Glomerular endothelial cell (primary cell): ENCODE measurements at regions not wholly inside any gene's neighbourhood (a gene's known extent, or its start where the extent isn't known, plus 50 kb on each side); places are given as distances from the start of the nearest gene placed in this dataset.
A peak's percentile ranks its signal among the peaks of the same experiment; 100 is the strongest.
"Not testable (repeated sequence)": the region's sequence is repeated elsewhere in the genome, so short reads cannot be mapped to it uniquely, and the experiment has no call there.

ENCODE experiments used
- DNase-seq: peaks from one replicate; pipeline ENCODE4 v3.0.0-alpha.2; 2011; ENCODE audit warnings: low read depth, low spot score; ENCODE audit errors: extremely low read depth

DNA sequence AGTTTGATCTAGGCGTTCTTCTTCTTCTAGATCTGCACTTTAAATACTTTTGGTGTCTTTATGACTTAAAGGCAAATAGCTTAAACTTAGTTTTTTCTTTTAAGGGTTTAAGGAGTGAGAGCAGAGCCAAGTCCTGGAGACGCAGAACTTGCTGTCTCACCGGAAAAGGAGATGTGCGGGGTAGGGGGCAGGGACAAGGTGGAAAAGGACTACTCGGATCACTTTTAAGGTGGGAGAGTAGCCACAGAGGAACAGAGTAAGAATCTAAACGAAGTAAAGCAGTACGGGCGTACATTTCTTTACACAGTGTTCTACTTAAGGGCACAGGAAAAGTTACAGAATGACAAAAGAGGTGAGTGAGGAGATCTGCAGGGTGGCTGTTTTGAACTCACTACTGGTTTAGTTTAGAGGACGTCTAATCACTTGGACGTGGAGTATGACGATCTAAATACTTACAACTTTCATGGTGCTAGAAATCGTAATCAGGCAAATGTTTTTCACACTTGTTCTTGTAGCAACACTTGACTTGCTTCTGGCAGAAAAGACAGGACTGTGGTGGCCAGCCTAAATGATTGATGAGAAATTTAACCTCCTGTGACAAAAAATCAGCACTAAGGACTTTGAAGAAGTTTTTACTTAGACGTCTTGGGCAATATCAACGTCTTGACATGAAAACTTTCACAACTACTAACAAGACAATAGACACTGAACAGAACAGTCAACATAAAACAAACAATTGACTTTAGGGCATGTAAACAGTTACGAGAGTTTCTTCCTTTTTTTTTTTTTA, 127.0 kb downstream of the ART5 start:
- DNase-seq = not testable (repeated sequence)

DNA sequence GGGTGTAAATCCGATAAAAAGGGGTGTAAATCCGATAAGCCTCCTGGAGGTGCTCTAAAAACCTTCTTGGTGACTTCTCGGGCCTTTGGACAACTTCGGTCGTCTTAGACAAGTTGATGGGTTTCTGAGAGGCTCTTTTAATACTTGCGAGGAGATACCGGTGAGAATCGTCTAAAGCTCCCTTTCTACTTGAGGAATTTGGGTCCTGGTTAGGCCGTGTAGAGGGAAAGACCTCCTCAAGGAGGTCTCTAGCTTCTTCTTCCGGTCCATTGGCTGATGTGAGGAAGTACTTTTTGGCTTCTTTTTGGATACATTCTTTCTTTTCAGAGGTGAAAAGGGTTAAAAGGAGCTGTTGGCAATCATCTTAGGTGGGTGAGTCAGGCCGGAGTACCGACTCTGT, 128.5 kb downstream of the ART5 start:
- not testable (repeated sequence) for DNase-seq

DNA sequence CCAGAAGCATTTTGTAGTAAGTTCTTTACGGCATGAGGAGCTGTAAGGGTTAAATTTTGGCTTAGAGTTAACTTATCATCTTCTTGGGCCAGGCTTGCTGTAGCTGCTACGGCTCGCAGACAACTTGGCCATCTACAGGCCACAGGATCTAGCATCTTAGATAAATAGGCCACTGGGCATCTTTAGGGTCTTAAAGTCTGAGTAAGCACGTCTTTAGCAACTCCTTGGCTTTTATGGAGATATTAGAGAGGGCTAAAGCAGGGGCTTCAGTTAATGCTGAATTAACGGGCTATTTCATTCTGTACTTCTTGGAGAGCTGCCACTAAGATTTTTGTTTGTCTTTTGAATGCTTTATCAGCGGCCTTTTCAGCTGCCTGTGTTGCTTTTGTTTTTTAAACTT, 129.0 kb downstream of the ART5 start:
- not testable (repeated sequence) for DNase-seq

DNA sequence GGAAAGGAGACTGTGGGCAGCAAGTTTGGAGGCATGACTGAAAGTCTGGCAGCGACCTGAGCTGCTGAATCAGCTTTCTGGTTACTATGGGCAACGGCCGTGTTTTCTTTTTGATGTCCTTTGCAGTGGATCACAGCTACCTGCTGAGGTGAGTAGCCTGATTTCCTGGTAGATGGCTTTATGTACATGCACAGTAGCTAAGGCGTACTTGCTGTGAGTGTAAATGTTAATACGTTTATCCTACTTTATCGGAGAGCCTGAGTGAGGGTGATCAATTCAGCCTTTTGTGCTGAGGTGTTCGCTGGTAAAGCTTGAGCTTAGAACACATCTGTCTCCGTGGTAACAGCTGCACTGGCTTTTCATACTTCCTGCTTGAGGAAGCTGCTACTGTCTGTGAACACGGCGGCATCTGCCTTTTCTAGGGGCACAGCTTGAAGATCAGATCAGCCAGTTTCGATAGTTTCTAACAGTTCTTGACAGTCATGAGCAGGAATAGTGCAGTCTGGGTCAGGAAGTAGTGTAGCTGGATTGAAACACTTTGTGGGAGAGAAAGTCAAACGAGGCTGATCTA, 129.6 kb downstream of the ART5 start:
- not testable (repeated sequence) for DNase-seq

GRCh38 chr11:3511416-3512132, 130.2 kb downstream of the ART5 start:
- not testable (repeated sequence) for DNase-seq

- not testable (repeated sequence) for DNase-seq
Observed at GRCh38 chr11:3509563-3509962, 130.6 kb upstream of the ZNF195 start.

DNA sequence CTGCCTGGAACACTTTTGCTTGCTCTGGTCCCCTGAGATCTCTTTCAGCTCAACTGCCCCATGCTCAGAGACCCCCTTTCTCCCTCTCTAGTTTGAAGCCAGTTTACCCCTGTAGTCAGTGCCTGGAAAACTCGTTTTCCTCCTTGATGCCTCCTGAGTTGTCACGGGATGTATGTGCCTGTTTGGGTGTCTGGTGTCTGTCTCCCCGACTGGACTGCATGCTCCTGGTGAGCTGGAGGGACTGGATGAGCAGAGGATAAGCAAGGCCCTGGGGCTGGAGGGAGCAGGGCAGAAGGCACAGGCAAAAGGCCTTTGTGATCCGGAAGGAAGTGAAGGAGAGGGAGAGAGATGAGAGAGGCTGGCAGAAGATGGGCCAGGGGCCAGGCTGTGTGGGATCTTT, 120.3 kb upstream of the ZNF195 start:
- DNase-seq = not testable (repeated sequence)

- not testable (repeated sequence) for DNase-seq
Observed at GRCh38 chr11:3498356-3498755, 119.4 kb upstream of the ZNF195 start.

- not testable (repeated sequence) for DNase-seq
Observed at GRCh38 chr11:3493152-3493551, 114.2 kb upstream of the ZNF195 start.

- not testable (repeated sequence) for DNase-seq
Observed at GRCh38 chr11:3488003-3488402, 109.1 kb upstream of the ZNF195 start.

DNA sequence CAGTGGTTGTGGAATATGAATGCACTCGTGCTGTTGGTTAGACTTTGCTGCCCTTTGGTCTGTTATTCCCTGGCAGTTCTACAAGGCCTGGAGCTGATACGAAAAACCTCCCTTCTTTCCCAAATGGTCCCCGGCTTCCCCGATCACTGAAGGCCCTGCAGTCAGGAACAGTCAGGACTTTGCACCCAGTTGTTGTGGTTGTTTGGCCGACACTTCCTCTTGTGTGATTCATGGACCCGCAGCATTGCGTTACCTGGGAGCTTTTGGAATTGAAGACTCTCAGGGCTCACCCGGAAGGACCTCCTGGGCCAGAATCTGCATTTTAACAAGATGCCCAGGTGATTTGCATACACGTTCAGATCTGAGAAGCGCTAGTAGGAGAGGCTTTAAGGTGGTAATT, 106.8 kb upstream of the ZNF195 start:
- DNase-seq = not testable (repeated sequence)

- not testable (repeated sequence) for DNase-seq
Observed at GRCh38 chr11:3476937-3477885, 98.3 kb upstream of the ZNF195 start.

- not testable (repeated sequence) for DNase-seq
Observed at GRCh38 chr11:3476084-3476936, 97.4 kb upstream of the ZNF195 start.

GRCh38 chr11:3468963-3469362, 90.0 kb upstream of the ZNF195 start:
- DNase-seq = not testable (repeated sequence)

- DNase-seq = not testable (repeated sequence)
Observed at GRCh38 chr11:3467599-3467998, 88.7 kb upstream of the ZNF195 start.

DNA sequence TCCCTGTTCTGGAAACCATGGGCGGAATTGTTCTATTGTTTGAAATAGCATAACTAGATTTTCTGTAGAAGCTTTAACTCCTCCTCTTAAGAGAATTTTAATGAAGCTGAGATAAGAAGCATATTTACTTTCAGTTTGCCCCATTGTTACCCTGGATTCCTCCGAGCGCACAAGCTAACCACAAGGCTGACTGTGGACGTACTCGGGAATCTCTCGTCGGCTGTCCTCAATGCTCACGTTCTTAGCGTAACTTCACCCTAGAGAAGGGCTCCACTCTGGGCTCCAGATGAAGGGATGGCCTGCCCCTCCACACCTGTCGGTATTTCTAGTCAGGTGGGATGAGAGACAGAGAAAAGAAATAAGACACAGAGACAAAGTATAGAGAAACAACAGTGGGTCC, 76.7 kb upstream of the ZNF195 start:
- DNase-seq = not testable (repeated sequence)

DNA sequence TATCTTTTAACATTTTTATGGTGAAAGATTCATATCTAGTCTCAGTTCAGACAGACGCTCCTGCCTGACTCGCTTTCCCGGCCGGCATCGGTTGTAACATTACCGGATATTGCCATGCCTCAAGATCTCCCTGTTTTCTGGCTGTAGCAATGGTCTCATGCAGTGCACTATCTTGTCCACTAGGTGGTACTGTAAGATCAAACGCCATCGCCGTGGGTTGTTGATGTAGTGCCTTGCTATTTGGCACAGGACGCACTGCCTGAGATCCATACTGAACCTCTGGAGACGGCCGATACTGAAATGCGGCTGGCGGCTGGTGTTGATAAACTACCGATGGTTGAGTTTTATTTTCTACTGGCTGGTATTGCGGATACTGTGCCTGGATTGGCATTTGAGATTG, 75.9 kb upstream of the ZNF195 start:
- peak; percentile 16 for DNase-seq

- not testable (repeated sequence) for DNase-seq
Observed at GRCh38 chr11:3453596-3454256, 74.8 kb upstream of the ZNF195 start.

- DNase-seq = not testable (repeated sequence)
Observed at GRCh38 chr11:3450822-3451221, 71.9 kb upstream of the ZNF195 start.
